Activated naive CD4-positive, alpha-beta T cell treated with anti-CD3 and anti-CD28 coated beads, Interleukin-2, amount 10 ng/mL, durations not matched to agents 7 days and 5 days (primary cell): ENCODE measurements at regions not wholly inside any gene's neighbourhood (a gene's known extent, or its start where the extent isn't known, plus 50 kb on each side); places are given as distances from the start of the nearest gene placed in this dataset.

Experiments
- CTCF ChIA-PET: fragments of 350-600 bp; sonication (Branson Sonifier 250); formaldehyde crosslinking; loops from one replicate; lab custom pipeline; 2021; ENCODE audit warnings: antibody characterized with exemption; lab: Charles Lee
- DNase-seq: peaks from one replicate; pipeline ENCODE4 v3.0.0-alpha.2; 2020
- H3K27ac Mint-ChIP-seq: one replicate; pipeline ENCODE4 v1.8.0; 2021; ENCODE audit warnings: mild to moderate bottlenecking, moderate library complexity, mixed read lengths
- H3K27me3 Mint-ChIP-seq: one replicate; pipeline ENCODE4 v1.8.0; 2021; ENCODE audit warnings: mild to moderate bottlenecking, mixed read lengths
- H3K36me3 Mint-ChIP-seq: one replicate; pipeline ENCODE4 v1.8.0; 2021; ENCODE audit warnings: mixed read lengths
- H3K4me1 Mint-ChIP-seq: one replicate; pipeline ENCODE4 v1.8.0; 2021; ENCODE audit warnings: mixed read lengths
- H3K4me3 Mint-ChIP-seq: one replicate; pipeline ENCODE4 v1.8.0; 2021; ENCODE audit warnings: mild to moderate bottlenecking, moderate library complexity, mixed read lengths
- H3K9me3 Mint-ChIP-seq: one replicate; pipeline ENCODE4 v1.8.0; 2021; ENCODE audit warnings: mixed read lengths

GRCh38 chr17:33602981-33603380 lies 309.9 kb upstream of the ASIC2 start:
- DNase-seq: no peak
- Mint-ChIP-seq H3K4me3 (no peak overlapping the region), H3K4me1 (no peaks in the 10 kb centered on the region), H3K27ac (no peak overlapping the region), H3K27me3 (no peaks in the 10 kb centered on the region), H3K36me3 (no peaks in the 10 kb centered on the region), H3K9me3 (no peaks in the 10 kb centered on the region)
- CTCF ChIA-PET: no interaction called here

- Mint-ChIP-seq H3K4me3 (no peak overlapping the region), H3K4me1 (no peaks in the 10 kb centered on the region), H3K9me3 (no peaks in the 10 kb centered on the region), H3K27me3 (no peaks in the 10 kb centered on the region), H3K27ac (no peak overlapping the region), H3K36me3 (no peaks in the 10 kb centered on the region)
- DNase-seq: no peak
- CTCF ChIA-PET: no interaction called here
Observed at GRCh38 chr17:33603789-33604188, 310.7 kb upstream of the ASIC2 start.

GRCh38 chr17:33611532-33611931 lies 318.4 kb upstream of the ASIC2 start:
- CTCF ChIA-PET: no interaction called here
- H3K27me3 Mint-ChIP-seq: no peaks in the 10 kb centered on the region
- no peaks in the 10 kb centered on the region for H3K36me3 Mint-ChIP-seq
- H3K4me3 Mint-ChIP-seq: no peak overlapping the region
- H3K27ac Mint-ChIP-seq: no peak overlapping the region
- no peaks in the 10 kb centered on the region for H3K4me1 Mint-ChIP-seq
- no peaks in the 10 kb centered on the region for H3K9me3 Mint-ChIP-seq
- no peak for DNase-seq

GRCh38 chr17:33615861-33616260 lies 322.8 kb upstream of the ASIC2 start:
- no peaks in the 10 kb centered on the region for H3K36me3 Mint-ChIP-seq
- no peak for DNase-seq
- H3K4me3 Mint-ChIP-seq: no peak overlapping the region
- H3K27ac Mint-ChIP-seq: no peak overlapping the region
- H3K27me3 Mint-ChIP-seq: no peaks in the 10 kb centered on the region
- CTCF ChIA-PET: no interaction called here
- no peaks in the 10 kb centered on the region for H3K9me3 Mint-ChIP-seq
- no peaks in the 10 kb centered on the region for H3K4me1 Mint-ChIP-seq

GRCh38 chr17:33623841-33624240 lies 330.7 kb upstream of the ASIC2 start:
- CTCF ChIA-PET: no interaction called here

GRCh38 chr17:33628500-33629346 lies 335.6 kb upstream of the ASIC2 start:
- DNase-seq: no peak
- H3K4me1 Mint-ChIP-seq: no peaks in the 10 kb centered on the region
- H3K27ac Mint-ChIP-seq: no peak overlapping the region
- no peak overlapping the region for H3K4me3 Mint-ChIP-seq
- H3K9me3 Mint-ChIP-seq: peaks cover 9% of the 10 kb centered on the region
- H3K27me3 Mint-ChIP-seq: peaks cover 4% of the 10 kb centered on the region
- CTCF ChIA-PET: no interaction called here
- no peaks in the 10 kb centered on the region for H3K36me3 Mint-ChIP-seq

More at GRCh38 chr17:33623841-33624240, 330.7 kb upstream of the ASIC2 start:
- H3K4me3 Mint-ChIP-seq: no peak overlapping the region
- no peaks in the 10 kb centered on the region for H3K36me3 Mint-ChIP-seq
- no peak for DNase-seq
- no peaks in the 10 kb centered on the region for H3K9me3 Mint-ChIP-seq
- H3K27ac Mint-ChIP-seq: no peak overlapping the region
- H3K27me3 Mint-ChIP-seq: no peaks in the 10 kb centered on the region
- H3K4me1 Mint-ChIP-seq: no peaks in the 10 kb centered on the region

GRCh38 chr17:33633446-33633845 lies 340.4 kb upstream of the ASIC2 start:
- Mint-ChIP-seq H3K27ac (no peak overlapping the region), H3K4me1 (peaks cover 19% of the 10 kb centered on the region), H3K9me3 (peaks cover 31% of the 10 kb centered on the region), H3K36me3 (peaks cover 10% of the 10 kb centered on the region), H3K27me3 (peaks cover 4% of the 10 kb centered on the region), H3K4me3 (no peak overlapping the region)
- no peak for DNase-seq
- CTCF ChIA-PET: no interaction called here

GRCh38 chr17:33637534-33637933 lies 344.4 kb upstream of the ASIC2 start:
- Mint-ChIP-seq H3K4me3 (no peak overlapping the region), H3K4me1 (peaks cover 19% of the 10 kb centered on the region), H3K27ac (peak overlapping the region; percentile 78), H3K36me3 (peaks cover 13% of the 10 kb centered on the region), H3K9me3 (peaks cover 34% of the 10 kb centered on the region), H3K27me3 (no peaks in the 10 kb centered on the region)
- DNase-seq: no peak
- CTCF ChIA-PET: interaction anchor here (1.2 kb wide), 1 partner anchor 38 kb away, joined by 3 read pairs; no protein-coding TSS in a partner anchor

GRCh38 chr17:33639103-33639880 lies 346.2 kb upstream of the ASIC2 start:
- Mint-ChIP-seq H3K36me3 (peaks cover 13% of the 10 kb centered on the region), H3K9me3 (peaks cover 32% of the 10 kb centered on the region), H3K4me1 (peaks cover 24% of the 10 kb centered on the region), H3K27ac (no peak overlapping the region), H3K27me3 (no peaks in the 10 kb centered on the region), H3K4me3 (no peak overlapping the region)
- CTCF ChIA-PET: no interaction called here
- DNase-seq: no peak

GRCh38 chr17:33640629-33641028 lies 347.5 kb upstream of the ASIC2 start:
- CTCF ChIA-PET: no interaction called here
- H3K4me1 Mint-ChIP-seq: peaks cover 24% of the 10 kb centered on the region

GRCh38 chr17:33642002-33642401 lies 348.9 kb upstream of the ASIC2 start:
- DNase-seq: no peak
- Mint-ChIP-seq H3K4me3 (no peak overlapping the region), H3K4me1 (peaks cover 18% of the 10 kb centered on the region), H3K27me3 (peaks cover 5% of the 10 kb centered on the region), H3K9me3 (peaks cover 26% of the 10 kb centered on the region), H3K36me3 (peaks cover 11% of the 10 kb centered on the region), H3K27ac (no peak overlapping the region)
- CTCF ChIA-PET: no interaction called here

More at GRCh38 chr17:33640629-33641028, 347.5 kb upstream of the ASIC2 start:
- no peak overlapping the region for H3K27ac Mint-ChIP-seq
- no peak overlapping the region for H3K4me3 Mint-ChIP-seq
- peaks cover 13% of the 10 kb centered on the region for H3K36me3 Mint-ChIP-seq
- H3K27me3 Mint-ChIP-seq: no peaks in the 10 kb centered on the region
- no peak for DNase-seq
- H3K9me3 Mint-ChIP-seq: peaks cover 32% of the 10 kb centered on the region

GRCh38 chr17:33647956-33648355 lies 354.9 kb upstream of the ASIC2 start:
- Mint-ChIP-seq H3K9me3 (no peaks in the 10 kb centered on the region), H3K4me1 (peaks cover 5% of the 10 kb centered on the region), H3K4me3 (no peak overlapping the region), H3K27ac (no peak overlapping the region), H3K27me3 (peaks cover 12% of the 10 kb centered on the region), H3K36me3 (no peaks in the 10 kb centered on the region)
- CTCF ChIA-PET: no interaction called here
- no peak for DNase-seq

- H3K36me3 Mint-ChIP-seq: no peaks in the 10 kb centered on the region
- H3K4me1 Mint-ChIP-seq: no peaks in the 10 kb centered on the region
- no peaks in the 10 kb centered on the region for H3K9me3 Mint-ChIP-seq
- peaks cover 12% of the 10 kb centered on the region for H3K27me3 Mint-ChIP-seq
- CTCF ChIA-PET: no interaction called here
- H3K27ac Mint-ChIP-seq: no peak overlapping the region
- no peak overlapping the region for H3K4me3 Mint-ChIP-seq
- DNase-seq: no peak
Observed at GRCh38 chr17:33650304-33650703, 357.2 kb upstream of the ASIC2 start.

- no peak overlapping the region for H3K27ac Mint-ChIP-seq
- no peaks in the 10 kb centered on the region for H3K36me3 Mint-ChIP-seq
- CTCF ChIA-PET: no interaction called here
- no peaks in the 10 kb centered on the region for H3K9me3 Mint-ChIP-seq
- H3K4me3 Mint-ChIP-seq: no peak overlapping the region
- H3K4me1 Mint-ChIP-seq: no peaks in the 10 kb centered on the region
- no peak for DNase-seq
- H3K27me3 Mint-ChIP-seq: peaks cover 10% of the 10 kb centered on the region
Observed at GRCh38 chr17:33651686-33652085, 358.6 kb upstream of the ASIC2 start.
